AG09309 (cell line): ENCODE measurements at regions not wholly inside any gene's neighbourhood (a gene's known extent, or its start where the extent isn't known, plus 50 kb on each side); places are given as distances from the start of the nearest gene placed in this dataset.
A peak's percentile ranks its signal among the peaks of the same experiment; 100 is the strongest.

Experiments used
- DNase-seq: peaks from one replicate; pipeline ENCODE4 v3.0.0-alpha.2; 2010; ENCODE audit warnings: low read depth
- H3K4me3 ChIP-seq: 2 replicates; pipeline ENCODE4 v1.5.1; 2011; ENCODE audit warnings: mild to moderate bottlenecking, low read depth, low read length, moderate library complexity; ENCODE audit not compliant: control insufficient read depth
- TF ChIP-seq, protein P1 (sequence below): IDR thresholded peaks from 2 replicates; pipeline ENCODE4 v1.5.1; 2011; ENCODE audit warnings: mild to moderate bottlenecking, low read depth, low read length, inconsistent platforms; ENCODE audit not compliant: insufficient read depth, control insufficient read depth; ENCODE audit errors: missing control alignments

DNA sequence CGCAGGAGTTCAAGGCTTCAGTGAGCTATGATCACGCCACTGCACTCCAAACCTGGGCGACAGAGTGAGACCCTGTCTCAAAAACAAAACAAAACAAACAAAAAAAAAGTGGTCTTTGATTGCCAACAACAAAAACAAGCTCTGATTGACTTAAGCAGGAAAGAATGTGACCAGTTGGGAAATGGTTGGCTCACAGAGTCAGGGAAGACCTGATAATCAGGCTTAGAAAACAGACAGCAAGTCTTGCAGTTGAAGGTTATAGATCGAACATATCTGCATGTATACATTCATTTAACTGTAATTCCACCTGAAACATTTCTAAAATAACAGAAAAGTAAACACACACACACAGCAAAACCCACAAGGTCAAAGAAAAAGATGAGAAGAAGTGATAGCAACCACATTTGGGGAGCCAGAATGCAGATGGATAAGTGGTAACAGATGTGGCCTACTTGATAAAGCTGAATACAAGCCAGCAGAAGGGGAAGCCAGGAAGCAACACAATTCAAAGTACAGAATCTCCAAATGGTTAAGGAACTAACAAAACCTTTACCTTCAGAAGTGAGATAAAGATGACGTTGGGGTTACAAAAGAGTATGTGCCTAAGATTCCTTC, 699.9 kb upstream of the ZNF385D start:
- no peak for DNase-seq
- TF ChIP-seq, protein P1, sequence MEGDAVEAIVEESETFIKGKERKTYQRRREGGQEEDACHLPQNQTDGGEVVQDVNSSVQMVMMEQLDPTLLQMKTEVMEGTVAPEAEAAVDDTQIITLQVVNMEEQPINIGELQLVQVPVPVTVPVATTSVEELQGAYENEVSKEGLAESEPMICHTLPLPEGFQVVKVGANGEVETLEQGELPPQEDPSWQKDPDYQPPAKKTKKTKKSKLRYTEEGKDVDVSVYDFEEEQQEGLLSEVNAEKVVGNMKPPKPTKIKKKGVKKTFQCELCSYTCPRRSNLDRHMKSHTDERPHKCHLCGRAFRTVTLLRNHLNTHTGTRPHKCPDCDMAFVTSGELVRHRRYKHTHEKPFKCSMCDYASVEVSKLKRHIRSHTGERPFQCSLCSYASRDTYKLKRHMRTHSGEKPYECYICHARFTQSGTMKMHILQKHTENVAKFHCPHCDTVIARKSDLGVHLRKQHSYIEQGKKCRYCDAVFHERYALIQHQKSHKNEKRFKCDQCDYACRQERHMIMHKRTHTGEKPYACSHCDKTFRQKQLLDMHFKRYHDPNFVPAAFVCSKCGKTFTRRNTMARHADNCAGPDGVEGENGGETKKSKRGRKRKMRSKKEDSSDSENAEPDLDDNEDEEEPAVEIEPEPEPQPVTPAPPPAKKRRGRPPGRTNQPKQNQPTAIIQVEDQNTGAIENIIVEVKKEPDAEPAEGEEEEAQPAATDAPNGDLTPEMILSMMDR = no peak
- no peak overlapping the region for H3K4me3 ChIP-seq

DNA sequence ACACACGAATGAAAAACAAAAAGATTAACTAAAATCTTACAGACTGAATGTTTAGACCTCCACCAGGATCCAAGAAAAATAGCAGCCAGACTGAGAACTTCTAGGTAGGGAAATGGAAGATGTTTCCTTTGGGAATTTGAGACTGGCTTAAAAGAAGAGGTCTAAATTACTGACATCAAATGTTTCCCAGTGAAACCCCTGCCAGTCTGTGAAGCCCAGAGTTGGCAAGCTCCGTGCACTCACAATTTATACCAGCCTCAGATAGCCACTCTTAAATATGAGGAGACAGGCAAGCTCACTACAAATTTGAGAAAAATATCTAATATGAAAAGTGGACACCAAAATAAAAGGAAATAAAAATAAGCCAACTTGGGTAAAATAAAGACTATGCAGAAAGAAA, 700.5 kb upstream of the ZNF385D start:
- DNase-seq = no peak
- H3K4me3 ChIP-seq = no peak overlapping the region
- TF ChIP-seq, protein P1 = no peak

DNA sequence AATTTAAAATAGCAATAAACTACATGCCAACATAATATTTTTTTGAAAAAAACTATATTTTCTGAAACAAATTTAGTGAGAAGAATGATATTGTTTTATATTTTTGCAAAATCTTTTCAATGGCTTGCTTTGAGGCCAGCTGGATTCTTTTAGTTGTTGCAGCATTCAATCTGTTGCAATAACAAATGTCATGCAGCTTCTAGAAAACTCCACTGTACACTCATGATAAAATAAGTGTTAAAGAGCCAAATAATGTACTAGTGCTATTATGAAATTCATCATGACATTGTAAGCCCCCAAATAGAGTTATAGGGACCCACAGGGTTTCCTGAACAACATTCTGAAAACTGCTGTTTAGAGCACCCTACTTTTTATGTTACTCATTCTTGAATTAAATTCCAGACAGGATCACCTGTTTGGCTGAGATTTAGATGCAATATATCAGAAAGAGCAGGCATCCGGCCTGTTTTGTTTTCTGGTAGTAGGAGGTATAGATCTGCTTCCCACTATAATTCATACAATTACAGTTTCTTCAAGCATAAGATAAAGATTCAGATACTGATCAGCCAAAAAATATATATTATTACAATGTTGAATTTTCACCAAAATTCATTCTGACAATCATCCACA, 703.0 kb upstream of the ZNF385D start:
- DNase-seq = no peak
- no peak overlapping the region for H3K4me3 ChIP-seq
- TF ChIP-seq, protein P1 = no peak

DNA sequence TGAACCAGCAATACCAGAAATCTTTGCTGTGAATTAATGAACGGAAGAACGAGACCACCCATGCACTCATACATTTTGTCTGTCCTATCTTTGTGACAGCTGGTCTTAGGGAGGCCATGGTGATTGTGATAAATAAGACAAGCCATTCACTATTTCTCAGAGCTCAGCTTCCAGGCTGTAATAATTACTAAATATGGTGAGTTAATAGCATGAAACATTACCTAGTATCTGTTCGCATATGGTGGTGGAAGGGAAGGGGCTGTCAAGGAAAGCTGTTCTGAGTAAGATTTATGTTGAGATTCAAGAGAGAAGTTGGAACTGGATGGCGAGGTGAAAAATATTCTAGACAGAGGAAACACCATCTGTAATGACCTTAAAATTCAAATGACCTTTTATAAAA, 719.0 kb upstream of the ZNF385D start:
- DNase-seq = no peak
- TF ChIP-seq, protein P1 = no peak

DNA sequence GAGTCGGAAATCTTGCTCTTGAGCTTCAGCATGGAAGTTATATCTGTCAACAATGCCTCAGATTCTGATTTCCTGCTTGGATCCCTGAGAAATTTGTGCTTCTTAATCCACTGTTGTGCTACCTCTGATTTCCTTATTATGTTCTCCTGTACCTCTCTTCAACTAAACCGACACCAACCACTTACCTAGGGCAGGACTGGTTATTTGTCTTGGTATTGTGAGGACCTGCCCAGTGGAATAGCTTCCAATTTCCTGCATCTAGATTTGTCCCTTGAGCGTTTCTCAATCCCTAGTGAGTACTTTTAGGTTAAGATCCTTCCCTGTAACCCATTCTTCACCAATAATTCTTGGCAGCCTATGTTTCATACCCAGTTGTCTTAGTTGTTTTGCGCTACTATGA, 720.5 kb upstream of the ZNF385D start:
- H3K4me3 ChIP-seq = no peak overlapping the region
- TF ChIP-seq, protein P1 = no peak
- DNase-seq = no peak

More for the DNA sequence above, 719.0 kb upstream of the ZNF385D start:
- H3K4me3 ChIP-seq = no peak overlapping the region

DNA sequence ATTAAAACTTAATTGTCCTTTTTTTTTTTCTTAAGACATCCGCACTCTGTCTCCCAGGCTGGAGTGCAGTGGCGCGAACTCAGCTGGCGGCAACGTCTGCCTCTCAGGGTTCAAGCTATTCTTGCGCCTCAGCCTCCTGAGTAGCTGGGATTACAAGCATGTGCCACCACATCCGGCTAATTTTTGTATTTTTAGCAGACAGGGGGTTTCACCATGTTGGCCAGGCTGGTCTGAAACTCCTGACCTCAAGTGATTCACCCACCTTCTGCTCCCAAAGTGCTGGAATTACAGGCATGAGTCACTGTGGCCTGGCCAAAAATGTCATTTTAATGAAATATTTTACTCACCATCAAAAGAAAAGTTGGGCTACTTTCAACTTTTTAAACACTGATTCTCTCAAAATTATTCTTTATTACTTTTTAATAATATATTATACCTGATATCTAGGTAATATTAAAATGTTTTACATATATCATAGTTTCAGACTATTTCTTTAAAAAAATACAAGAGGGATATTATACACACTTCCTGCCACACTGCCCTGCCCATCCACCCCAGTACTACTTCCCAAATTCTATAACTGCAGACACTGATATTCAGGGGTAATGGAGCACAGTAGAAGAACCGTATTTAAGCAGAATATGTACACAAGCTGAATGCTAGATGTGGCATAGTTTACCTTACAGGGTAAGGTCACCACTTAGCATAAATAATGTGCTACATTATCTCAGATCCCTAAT, 723.9 kb upstream of the ZNF385D start:
- H3K4me3 ChIP-seq = no peak overlapping the region
- TF ChIP-seq, protein P1 = no peak
- DNase-seq = peak; percentile 23
